Inflammatory macrophage (primary cell): ENCODE measurements at regions not wholly inside any gene's neighbourhood (a gene's known extent, or its start where the extent isn't known, plus 50 kb on each side); places are given as distances from the start of the nearest gene placed in this dataset.
"Not testable (repeated sequence)": the region's sequence is repeated elsewhere in the genome, so short reads cannot be mapped to it uniquely, and the experiment has no call there.

ENCODE experiments used
- DNase-seq, 2 donors: peaks; one replicate each; pipeline ENCODE4 v3.0.0-alpha.2; 2020 to 2022

DNA sequence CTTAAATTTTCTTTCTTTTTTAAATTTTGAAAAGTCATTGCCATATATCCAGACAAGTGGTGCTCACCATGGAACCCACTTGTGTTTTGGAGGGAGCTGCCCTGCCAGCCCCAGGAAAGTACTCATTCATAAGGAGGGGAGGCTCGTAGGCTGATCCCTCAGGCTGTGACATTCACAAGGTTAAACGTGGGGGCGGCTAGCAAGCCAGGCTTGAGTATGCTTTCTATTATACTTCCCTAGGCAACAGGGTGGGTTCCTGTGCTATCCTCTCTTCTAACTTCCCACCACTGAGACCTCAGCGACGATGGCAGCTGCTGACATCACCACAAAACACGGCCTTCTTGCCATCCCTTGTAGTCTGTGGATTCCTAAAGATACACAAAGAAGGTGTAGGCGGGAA lies 160.5 kb upstream of the C2CD4B start:
- DNase-seq, result no peak

DNA sequence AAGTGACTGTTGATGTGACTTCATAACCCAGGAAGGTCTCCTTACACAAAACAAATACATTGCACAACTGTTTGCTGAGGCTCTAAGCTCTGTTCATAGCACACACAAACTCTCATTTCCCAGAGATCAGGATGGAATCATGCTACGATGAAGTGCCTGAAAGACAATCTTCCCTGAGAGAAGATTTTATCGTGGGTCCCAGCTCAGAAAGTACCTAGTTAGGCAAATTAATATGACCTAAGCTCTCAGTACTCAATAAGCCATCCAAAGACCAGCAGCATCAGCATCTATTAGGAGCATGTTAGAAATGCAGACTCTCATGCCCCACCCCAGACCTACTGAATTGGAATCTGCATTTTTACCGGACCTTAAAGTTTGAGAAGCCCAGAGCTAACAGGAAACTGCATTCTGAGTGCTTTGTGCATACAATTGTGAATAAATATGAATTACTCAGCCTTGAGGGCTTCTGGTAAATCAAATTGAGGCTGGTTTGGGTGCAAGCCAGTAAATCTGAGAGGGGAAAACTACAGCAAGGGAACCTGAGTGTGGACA lies 161.5 kb upstream of the C2CD4B start:
- no peak for DNase-seq

DNA sequence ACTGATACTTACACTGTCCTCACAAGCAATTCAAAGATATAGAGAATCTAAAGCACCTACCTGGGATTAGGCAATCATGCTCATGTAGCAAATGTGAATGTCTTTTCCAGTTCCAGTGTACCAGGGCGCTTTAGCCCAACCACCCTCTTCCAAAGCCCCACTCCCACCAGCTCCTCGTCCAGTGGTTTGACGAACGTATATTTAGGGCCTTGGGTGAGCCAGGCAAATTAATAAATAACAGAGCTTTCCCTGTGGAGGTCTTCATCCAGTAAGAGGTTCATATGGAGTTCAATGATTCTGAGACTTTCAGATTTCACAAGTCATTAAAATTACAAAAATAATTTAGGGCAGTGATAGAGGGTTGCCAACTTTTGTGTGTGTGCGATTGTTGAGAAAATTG lies 162.3 kb upstream of the C2CD4B start:
- DNase-seq, result no peak

DNA sequence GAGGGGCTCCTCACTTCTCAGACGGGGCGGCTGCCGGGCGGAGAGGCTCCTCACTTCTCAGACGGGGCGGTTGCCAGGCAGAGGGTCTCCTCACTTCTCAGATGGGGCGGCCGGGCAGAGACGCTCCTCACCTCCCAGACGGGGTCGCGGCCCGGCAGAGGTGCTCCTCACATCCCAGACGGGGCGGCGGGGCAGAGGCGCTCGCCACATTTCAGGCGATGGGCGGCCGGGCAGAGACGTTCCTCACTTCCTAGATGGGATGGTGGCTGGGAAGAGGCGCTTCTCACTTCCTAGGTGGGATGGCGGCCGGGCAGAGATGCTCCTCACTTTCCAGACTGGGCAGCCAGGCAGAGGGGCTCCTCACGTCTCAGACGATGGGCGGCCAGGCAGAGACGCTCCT lies 167.4 kb upstream of the C2CD4B start:
- not testable (repeated sequence) for DNase-seq

DNA sequence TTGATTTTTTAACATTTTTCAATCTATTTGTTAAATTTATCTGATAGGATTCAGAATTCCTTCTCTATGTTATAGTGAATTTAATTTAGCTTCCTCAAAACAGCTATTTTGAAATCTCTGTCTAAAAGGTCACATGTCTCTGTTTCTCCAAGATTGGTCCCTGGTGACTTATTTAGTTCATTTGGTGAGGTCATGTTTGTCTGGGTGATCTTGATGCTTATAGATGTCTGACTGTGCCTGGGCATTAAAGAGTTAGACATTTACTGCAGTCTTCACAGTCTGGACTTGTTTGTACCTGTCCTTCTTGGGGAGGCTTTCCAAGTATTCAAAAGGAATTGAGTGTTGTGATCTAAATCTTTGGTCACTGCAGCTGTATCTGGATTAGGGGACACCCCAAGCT lies 169.5 kb upstream of the C2CD4B start:
- DNase-seq, result peak; percentile 54 to 67

DNA sequence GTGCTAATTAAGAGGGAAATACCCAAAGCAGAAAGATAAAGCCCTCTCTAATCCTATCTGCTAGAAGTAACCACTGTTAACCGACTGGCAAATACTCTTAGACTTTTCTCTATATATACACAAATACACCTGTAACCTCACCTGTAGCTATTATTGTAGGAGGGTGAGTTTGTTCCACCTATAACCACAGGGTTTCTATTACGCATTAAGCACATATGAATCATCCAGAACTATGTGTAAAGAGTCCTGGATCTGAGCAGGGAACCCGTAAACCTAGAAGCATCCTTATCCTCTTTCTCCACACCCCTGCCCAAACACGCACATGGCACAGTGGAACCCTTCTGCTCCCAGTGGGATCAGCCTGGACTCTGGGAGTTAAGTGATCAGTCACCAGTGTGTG lies 172.8 kb upstream of the C2CD4B start:
- no peak for DNase-seq

DNA sequence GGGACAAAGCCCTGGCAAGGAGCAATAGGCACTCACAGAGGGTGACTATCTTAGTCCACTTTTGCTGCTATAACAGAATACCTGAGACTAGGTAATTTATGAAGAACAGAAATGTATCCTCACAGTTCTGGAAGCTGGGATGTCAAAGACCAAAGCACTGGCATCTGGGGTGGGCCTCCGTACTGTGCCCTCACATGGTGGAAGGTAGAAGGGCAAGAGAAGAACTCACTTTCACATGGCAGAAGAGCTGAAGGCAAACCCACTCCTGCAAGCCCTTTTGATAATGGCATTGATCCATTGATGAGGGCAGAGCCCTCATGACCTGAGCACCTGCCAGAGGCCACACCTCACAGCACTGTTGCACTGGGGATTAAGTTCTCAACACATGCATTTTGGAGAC lies 173.4 kb upstream of the C2CD4B start:
- DNase-seq, result no peak

DNA sequence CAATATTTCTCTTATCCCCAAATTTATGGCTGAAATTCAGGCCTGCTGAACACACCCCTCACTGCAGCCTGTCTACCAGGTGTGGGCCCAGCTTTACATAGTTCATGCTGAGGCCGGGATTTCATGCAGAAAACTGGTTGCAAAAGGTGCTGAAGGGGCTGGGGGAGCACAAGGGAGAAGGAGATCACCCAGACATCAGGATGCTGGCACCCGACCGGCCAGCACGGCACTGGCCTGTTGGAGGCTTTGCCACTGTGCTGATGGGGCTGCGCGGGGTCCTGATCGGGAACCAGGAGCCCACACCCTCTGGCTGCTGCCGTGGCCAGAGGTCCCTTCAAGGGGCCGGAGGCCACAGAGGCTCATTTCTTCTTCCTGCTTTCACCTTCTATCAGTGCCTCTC lies 177.9 kb upstream of the C2CD4B start:
- DNase-seq, result no peak

DNA sequence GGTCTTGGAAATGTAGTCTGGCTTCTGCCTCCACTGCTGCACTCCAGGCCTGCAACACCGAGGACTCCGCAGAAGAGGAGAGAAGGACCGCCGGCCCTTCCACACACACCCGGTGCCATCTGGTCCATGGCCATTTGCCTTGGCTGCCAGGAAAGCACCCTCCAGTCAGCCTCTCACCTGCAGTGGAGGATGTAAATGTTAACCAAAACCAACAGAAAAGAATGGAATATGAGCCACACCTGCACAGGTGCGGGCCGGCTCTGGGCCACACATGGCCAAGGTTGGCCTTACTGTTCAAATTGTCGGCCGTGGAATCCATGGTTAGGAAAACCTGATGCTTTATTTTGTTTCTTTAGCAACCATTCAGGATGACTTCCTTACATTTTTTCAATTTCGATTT lies 178.3 kb upstream of the C2CD4B start:
- no peak for DNase-seq

DNA sequence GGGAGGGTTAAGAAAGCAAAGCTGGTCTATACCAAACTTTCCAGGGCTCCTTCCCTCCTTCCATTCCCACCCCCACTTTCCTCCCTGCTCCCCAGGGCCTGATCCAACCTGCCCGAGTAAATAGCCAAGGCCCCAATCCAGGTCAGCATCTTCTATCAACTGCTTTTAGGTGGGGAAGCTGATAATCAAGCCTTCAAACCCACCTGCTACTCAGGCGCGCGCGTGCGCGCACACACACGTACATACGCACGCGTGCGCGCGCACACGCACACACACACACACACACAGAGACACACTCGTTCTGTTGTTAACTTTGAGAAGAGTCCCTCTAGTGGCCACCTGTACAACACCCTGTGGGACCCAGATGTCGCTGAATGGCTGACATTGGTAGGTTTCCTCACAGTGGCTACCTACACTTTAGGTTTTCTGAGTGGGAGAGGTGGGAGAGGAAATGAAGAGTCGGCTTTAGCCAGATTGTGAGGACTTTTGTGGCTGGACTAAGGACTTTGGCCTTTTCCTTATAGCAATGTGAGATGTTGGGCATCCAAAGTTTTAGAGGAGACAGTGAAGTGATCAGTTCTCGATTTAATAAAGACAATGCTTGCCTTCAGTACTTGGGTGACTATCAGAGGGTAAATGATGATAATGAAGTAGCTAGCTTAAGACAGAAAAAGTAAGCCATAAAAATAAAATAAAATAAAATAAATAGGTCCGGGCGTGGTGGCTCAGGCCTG lies 179.9 kb upstream of the C2CD4B start:
- peak; percentile 9 to 30 for DNase-seq

DNA sequence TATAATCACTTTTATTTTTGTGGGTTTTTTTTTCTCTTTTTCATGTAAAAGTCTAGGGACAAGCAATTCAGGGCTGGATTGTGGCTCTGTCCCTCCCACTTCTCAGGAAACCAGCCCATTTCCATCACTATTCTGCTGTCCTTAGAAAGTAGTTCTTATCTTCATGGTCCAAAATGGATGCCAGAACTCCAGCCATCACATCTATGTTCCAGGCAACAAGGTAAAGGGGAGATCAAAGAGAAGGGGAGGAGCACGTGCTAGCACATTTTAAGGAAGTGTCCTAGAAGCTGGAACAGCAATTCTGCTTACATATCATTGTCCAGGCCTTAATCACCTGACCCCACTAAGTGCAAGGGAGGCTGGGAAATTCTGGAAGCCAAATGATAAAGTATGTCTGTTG lies 181.1 kb upstream of the C2CD4B start:
- DNase-seq, result no peak

DNA sequence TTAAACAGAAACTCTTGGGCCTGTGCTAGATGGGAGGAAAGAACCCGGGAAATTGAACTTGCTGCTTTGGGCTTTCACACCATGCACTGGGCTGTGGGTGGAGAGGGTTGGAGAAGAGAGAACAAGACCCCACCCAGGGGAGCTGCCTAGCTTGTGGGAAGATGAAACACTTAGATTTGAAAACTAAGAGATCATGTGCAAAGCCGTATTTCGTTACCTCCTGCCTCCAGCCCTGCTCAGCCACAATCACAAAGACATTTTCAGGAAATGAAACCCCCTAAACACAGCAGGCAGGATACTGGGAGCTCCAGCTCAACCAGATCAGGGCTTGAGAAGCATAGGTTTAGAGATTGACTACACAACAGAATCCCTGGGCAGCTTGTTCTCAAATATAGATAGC lies 183.0 kb upstream of the C2CD4B start:
- DNase-seq, result peak; percentile 29 to 35

DNA sequence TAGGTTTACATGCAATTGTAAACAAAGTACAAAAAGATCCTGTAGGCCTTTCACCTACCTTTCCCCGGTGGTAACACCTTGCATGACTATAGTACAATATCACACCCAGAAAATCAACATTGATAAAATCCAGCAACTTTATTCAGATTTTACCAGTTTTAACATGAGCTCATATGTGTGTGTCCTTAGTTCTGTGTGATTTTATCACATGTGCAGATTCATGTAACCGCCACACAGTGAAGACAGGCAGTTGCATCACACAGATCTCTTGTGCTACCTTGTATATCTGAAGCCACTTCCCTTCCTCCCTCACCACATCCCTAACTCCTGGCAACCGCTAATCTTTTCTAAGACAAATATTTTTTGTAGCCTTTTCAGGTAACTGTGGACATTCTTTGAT lies 183.5 kb upstream of the C2CD4B start:
- peak; percentile 13 to 18 for DNase-seq

DNA sequence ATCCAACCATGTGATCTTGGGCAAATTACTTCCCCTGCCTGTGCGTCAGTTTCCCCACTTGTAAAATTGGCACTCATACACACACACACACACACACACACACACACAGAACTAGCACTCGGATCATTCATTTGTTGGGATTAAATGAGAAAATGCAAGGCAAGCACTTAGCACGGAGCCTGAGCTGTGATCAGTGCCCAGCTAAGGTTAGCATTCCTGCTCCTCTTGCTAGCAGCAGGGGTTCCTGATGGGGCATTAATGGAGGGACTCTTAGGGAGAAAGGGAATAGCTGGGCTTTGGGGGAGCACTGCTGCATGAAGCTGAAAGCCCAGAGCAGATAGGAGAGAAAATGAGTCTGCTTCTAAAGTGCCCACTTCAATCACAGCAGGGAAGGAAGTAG lies 187.7 kb upstream of the C2CD4B start:
- DNase-seq, result no peak

DNA sequence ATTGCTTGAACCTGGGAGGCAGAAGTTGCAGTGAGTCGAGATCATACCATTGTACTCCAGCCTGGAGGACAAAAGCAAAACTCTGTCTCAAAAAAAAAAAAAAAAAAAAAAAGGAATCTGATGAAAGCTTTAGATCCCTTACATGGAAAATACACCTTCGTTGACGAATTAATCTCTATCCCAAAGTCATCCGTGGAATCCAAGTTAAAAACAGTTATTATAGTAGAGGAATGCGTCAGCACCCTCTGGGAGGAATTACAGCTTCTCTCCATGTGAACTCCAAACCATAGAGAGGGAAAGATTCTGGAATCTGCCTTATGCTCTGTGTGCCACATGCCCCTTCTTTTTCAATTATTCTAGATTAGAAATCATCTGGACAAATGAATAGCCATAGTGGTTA lies 192.3 kb upstream of the C2CD4B start:
- no peak for DNase-seq

DNA sequence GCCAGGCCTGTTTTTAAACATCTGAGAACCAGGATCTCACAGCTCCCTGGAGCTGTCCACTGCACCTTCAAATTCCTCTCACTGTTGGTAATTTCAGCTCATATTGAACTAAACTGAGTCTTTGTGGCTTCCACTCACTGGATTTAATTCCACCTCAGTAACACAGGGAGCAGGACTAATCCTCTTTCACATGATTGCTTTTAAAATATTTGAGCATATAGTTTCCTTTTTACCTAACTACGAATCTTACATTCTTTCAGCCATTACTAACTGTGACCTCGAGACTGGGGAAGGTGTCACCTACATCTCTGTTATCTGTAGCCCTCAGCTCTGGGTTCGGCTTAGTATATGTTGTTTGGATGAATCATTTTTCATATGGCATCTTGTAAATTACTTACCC lies 194.3 kb upstream of the C2CD4B start:
- DNase-seq, result no peak

DNA sequence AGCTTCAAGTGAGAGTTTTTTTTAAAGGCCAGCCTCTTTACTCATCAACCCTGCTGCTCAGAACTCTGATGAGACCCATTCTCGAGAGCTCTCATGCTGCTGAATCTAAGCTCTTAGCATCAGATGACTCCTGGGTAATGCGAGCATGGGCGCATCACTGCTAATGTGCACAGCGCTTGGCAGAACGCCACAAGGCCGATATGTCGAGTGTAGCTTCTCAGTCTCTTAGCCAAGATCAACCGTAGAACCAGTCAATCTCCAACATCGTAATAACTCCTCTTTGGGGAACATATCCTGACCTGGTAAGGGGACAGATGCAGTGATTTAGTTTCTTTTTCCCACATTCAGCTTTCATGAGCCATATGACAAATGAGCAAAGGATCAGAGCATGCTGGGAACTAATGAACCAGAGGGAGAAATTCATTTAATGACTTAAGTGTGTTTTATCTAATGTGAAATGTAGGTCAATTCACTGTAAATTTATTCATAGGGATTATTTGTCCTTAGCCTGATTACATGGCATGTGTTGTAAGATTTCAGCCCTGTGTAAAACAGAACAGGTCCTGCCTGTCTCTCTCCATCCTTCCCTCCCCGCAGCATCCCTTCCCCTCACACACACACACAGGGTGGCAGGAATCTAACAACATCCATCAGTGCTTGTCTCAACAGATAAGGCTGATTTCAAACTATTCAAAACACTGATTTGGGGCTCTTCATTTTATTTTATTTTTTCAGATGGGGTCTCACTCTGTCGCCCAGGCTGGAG lies 195.4 kb upstream of the C2CD4B start:
- no peak for DNase-seq

DNA sequence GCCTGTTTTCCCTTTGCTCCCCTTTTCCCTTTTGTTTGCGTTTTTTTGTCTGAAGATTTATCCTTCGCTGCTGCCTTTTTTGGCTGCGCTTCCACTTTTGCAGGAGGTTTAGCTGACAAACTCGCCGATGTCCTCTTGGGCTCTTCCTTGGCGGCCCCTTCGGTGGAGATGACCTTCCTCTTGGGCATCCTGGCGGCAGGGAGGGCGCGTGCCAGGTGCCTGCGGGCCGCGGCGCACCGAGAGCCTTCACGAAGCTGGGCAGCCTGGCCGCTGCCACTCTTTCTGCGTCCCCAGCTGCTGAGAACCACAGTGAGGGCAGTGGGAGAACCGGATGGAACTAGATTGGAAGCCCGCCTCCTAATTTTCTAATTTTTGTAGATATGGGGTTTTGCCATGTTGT lies 197.1 kb upstream of the C2CD4B start:
- no peak for DNase-seq

DNA sequence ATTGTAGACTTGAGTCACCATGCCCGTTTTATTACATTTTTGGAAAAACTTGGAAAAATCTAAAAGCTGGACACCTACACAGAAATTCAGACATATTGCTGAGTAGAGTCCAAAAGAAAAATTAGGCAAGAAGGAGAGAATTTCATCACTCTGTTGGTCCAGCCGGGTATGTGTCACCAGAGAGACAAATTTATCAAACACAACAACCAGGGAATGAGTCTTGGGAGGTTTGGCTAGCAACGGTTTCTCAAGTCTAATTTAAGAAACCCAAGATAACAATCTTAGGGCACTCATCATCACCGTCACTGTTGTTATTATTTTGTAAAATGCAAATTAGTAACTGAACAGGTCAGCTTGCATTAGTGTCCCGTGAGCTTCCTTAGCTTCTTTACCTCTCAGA lies 197.5 kb upstream of the C2CD4B start:
- no peak for DNase-seq

DNA sequence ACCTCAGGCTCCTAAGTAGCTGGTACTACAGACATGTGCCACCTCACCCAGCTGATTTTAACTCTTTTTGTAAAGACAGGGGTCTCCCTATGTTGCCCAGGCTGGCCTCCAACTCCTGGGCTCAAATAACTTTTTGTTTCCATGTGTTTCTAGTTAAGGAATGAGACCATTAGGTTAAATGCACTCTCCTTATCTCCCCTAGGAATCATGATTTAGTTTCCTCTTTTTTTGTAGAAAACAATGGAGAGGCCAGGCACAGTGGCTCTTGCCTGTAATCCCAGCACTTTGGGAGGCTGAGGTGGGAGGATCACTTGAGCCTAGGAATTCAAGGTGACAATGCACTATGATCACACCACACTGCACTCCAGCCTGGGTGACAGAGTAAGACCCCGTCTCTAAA lies 198.8 kb upstream of the C2CD4B start:
- no peak for DNase-seq

DNA sequence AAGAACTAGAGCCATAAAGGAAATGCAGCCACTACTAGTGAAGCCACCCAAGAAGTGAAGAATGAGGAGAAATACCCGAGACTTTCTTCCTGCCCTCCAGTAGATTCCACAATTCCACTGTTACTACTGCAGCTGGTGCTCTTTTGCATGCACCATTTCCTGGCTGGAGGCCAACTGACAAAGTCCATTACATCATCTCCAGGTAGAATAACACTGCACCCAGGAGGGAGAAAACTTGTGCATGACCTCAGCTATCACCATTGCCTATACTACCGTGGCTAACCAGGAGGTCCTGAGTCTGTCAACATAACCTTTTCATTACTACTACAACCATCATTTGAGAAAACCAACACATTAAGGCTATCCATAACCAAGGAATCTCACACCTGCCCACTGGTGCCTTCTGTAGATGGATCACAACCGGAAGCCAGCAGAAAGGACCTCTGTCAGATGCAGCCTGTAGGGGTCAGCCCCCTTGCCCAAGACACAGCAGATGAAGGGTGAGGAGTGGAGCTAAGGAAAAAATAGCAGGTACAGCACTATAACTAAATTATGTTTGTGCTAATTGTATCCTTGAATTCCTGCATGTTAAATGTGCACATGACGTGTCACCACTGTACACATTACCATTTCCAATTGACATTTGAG lies 200.8 kb upstream of the C2CD4B start:
- no peak for DNase-seq

DNA sequence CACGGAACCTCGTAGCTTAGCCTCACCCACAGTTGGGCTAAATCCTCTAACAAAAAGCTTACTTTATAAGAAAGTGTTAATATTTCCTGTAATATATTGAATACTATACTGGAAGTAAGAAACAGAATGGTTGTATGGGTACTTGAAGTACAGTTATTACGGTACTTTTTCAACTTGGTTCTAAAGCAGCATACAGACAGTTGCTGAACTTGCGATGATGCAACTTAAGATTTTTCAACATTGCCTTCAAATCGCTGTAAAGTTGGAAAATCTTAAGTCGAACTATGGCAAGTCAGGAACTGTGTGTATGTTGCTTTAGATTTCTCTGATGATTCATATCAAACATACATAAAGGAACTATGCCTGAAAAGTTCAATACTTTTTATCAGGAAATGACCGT lies 204.4 kb upstream of the C2CD4B start:
- no peak for DNase-seq

DNA sequence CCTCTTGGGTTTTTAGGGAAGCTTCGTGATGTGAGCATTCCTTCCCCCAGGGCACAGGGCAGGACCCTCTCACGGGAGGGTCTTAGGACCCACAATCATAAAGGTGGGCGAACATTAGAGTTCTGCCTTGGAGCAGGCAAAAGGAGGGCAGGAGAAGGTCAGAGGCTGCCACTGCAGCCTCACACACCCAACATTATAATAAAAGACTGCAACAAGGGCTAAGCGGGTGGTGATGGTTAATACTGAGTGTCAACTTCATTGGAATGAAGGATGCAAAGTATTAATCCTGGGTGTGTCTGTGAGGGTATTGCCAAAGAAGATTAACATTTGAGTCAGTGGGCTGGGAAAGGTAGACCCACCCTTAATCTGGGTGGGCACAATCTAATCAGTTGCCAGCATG lies 206.6 kb upstream of the C2CD4B start:
- not testable (repeated sequence) for DNase-seq
